ENCODE measurements at regions not wholly inside any gene's neighbourhood (a gene's known extent, or its start where the extent isn't known, plus 50 kb on each side); places are given as distances from the start of the nearest gene placed in this dataset.

DNA sequence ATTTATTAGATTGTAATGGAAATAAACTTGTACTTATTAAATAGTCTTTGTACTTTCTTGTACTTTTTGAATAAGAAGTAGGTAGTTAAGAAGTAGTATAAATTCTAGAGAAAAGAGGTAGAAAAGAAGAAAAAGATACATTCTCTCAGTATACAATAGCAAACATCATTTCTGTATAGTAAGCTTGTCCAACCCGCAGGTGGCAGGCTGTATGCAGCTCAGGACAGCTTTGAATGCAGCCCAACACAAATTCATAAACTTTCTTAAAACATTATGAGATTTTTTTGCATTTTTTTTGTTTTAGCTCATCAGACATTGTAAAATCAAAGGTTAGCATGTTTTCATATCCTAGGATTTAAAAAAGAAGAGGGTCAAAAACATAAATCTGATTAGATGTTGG, 441.6 kb downstream of the DTHD1 start:
- H3K9me3 ChIP-seq, result no peaks in the 10 kb centered on the region
- H3K4me1 ChIP-seq (ENCODE audit: insufficient read depth), result no peaks in the 10 kb centered on the region
- H3K4me3 ChIP-seq, result no peak overlapping the region
- TF ChIP-seq CTCF (IDR thresholded peaks at IDR 0.05) (no peak), POLR2A (IDR thresholded peaks at IDR 0.05) (no peak), EP300 (IDR thresholded peaks at IDR 0.05) (no peak)
- no peaks in the 10 kb centered on the region for H3K36me3 ChIP-seq
- no peaks in the 10 kb centered on the region for H3K27me3 ChIP-seq
- H3K27ac ChIP-seq, result no peak overlapping the region
- intact Hi-C loops (cut with DNase I), result no loop called here
- WGBS, 3 donors, result 79 to 89% (median 82%) methylated on average over 1 of the region's 1 CpG
- no peak for DNase-seq

DNA sequence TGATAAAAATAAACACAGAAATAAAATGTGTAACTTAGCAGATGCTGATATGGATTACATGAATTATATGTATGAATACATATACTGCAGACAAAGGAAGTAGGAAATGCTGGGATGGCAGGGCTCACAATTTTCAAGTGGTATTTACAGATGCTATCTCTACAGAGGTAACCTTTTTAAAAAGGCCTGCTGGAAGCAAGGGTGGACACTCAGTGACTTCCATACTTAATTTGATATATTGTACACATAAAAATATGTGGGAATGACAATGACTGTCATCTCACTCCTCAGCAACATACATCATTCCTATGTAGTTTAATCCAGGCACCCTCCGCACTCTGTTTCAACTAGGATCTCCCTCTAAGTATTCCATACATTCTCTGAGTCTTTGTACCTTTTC, 452.9 kb downstream of the DTHD1 start:
- Histone ChIP-seq H3K36me3 (no peaks in the 10 kb centered on the region), H3K4me1 (ENCODE audit: insufficient read depth) (no peaks in the 10 kb centered on the region), H3K9me3 (no peaks in the 10 kb centered on the region), H3K27me3 (no peaks in the 10 kb centered on the region), H3K27ac (no peak overlapping the region), H3K4me3 (no peak overlapping the region)
- TF ChIP-seq POLR2A (IDR thresholded peaks at IDR 0.05) (no peak), EP300 (IDR thresholded peaks at IDR 0.05) (no peak), CTCF (IDR thresholded peaks at IDR 0.05) (no peak)
- 87 to 94% (median 91%) methylated on average over 1 of the region's 1 CpG for WGBS, 3 donors
- intact Hi-C loops (cut with DNase I), result no loop called here
- no peak for DNase-seq

DNA sequence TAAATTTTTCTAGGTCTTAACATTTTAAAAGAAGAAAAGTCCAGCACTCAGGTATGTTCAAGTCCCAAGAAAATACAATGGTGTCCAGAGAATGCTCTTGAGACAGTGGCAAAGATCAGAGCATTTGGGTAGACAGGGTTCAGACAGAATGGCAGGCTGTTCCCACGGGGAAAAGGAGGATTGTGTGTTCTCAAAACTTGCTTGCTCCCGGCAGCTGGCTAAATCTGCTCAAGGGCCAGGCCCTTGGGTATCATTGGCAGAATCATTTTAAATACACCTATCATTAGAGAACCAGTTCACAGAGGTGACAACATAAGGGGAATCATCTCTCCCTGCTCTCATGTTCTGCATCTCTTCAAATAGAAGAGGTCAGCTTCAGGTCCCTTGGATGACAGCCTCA, 456.3 kb downstream of the DTHD1 start:
- Histone ChIP-seq H3K27ac (no peak overlapping the region), H3K27me3 (no peaks in the 10 kb centered on the region), H3K4me1 (ENCODE audit: insufficient read depth) (no peaks in the 10 kb centered on the region), H3K9me3 (no peaks in the 10 kb centered on the region), H3K4me3 (no peak overlapping the region), H3K36me3 (no peaks in the 10 kb centered on the region)
- intact Hi-C loops (cut with DNase I), result no loop called here
- TF ChIP-seq EP300 (IDR thresholded peaks at IDR 0.05) (no peak), CTCF (IDR thresholded peaks at IDR 0.05) (no peak), POLR2A (IDR thresholded peaks at IDR 0.05) (no peak)
- DNase-seq, result no peak
- WGBS, 3 donors, result 37 to 54% (median 48%) methylated on average over 2 of the region's 2 CpGs

DNA sequence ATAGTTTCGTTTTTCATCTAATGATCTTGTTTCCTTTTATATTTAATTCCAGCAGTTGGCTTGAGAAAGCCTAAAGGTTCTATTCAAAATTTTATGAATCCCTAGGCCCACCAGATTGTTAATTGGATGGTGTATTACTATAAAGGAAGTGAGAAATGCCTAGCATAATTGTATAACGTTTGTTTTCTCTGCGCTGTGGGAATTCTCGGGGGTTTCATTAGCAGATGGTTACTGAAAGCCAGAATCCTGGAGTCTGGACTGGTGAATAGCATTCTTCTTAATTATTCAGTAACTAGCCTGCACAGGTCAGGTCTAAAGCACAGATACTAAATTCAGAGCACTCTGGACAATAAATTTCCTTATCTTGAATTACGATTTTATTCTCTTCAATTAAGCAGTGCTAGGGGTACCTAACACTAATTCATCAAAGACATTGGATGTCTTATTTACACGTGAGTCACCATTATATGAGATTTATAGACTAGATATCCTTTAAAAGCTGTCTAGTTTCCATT, 459.4 kb downstream of the DTHD1 start:
- Histone ChIP-seq H3K36me3 (no peaks in the 10 kb centered on the region), H3K9me3 (no peaks in the 10 kb centered on the region), H3K27ac (no peak overlapping the region), H3K27me3 (no peaks in the 10 kb centered on the region), H3K4me1 (ENCODE audit: insufficient read depth) (no peaks in the 10 kb centered on the region), H3K4me3 (no peak overlapping the region)
- TF ChIP-seq POLR2A (IDR thresholded peaks at IDR 0.05) (no peak), EP300 (IDR thresholded peaks at IDR 0.05) (no peak), CTCF (IDR thresholded peaks at IDR 0.05) (no peak)
- WGBS, 3 donors, result 20 to 31% (median 27%) methylated on average over 6 of the region's 6 CpGs
- intact Hi-C loops (cut with DNase I), result no loop called here
- DNase-seq, result no peak

Data from ovary (tissue), 7 donors.